SK-N-SH treated with all-trans-retinoic acid at 6 μM for 48 hours (cell line): ENCODE measurements at regions not wholly inside any gene's neighbourhood (a gene's known extent, or its start where the extent isn't known, plus 50 kb on each side); places are given as distances from the start of the nearest gene placed in this dataset.

Experiments used
- ATAC-seq: fragments of 200-7000 bp; cut with Tn5 transposase; 3 replicates; pipeline ENCODE4 v1.9.1; 2020; ENCODE audit warnings: mild to moderate bottlenecking, moderate library complexity
- ARNTL ChIP-seq: fragments of 450-650 bp; formaldehyde crosslinking; IDR thresholded peaks from 2 replicates; pipeline ENCODE4 v1.5.0; 2020; ENCODE audit warnings: low read depth, mild to moderate bottlenecking, moderate library complexity, borderline replicate concordance
- BACH2 ChIP-seq: fragments of 250-450 bp; sonication (Bioruptor Pico); IDR thresholded peaks from 2 replicates; pipeline ENCODE4 v1.9.0; 2021; ENCODE audit warnings: mild to moderate bottlenecking, borderline replicate concordance
- CREB5 ChIP-seq: fragments of 250-450 bp; sonication (Bioruptor Pico); IDR thresholded peaks from 2 replicates; pipeline ENCODE4 v1.5.1; 2020; ENCODE audit warnings: low read depth, mild to moderate bottlenecking, moderate library complexity
- CSDC2 ChIP-seq: fragments of 250-450 bp; sonication (Bioruptor Pico); IDR thresholded peaks from 2 replicates; pipeline ENCODE4 v1.5.0; 2020; ENCODE audit warnings: mild to moderate bottlenecking, moderate library complexity
- CSRNP3 ChIP-seq: fragments of 250-450 bp; sonication (Bioruptor Pico); IDR thresholded peaks from 2 replicates; pipeline ENCODE4 v1.5.1; 2021; ENCODE audit warnings: mild to moderate bottlenecking, moderate library complexity
- ESRRG ChIP-seq: fragments of 250-450 bp; sonication (Bioruptor Pico); IDR thresholded peaks from 2 replicates; pipeline ENCODE4 v1.6.1; 2021; ENCODE audit warnings: mild to moderate bottlenecking
- GLIS3 ChIP-seq: fragments of 250-450 bp; sonication (Bioruptor Pico); IDR thresholded peaks from 2 replicates; pipeline ENCODE4 v1.5.0; 2020; ENCODE audit warnings: mild to moderate bottlenecking, moderate library complexity
- ISL1 ChIP-seq: fragments of 250-450 bp; sonication (Bioruptor Pico); IDR thresholded peaks from 2 replicates; pipeline ENCODE4 v2.1.2; 2022; ENCODE audit warnings: mild to moderate bottlenecking, moderate library complexity
- OSR1 ChIP-seq: fragments of 250-450 bp; sonication (Bioruptor Pico); IDR thresholded peaks from 2 replicates; pipeline ENCODE4 v1.8.0; 2022; ENCODE audit warnings: moderate library complexity, mild to moderate bottlenecking, inconsistent platforms
- PATZ1 ChIP-seq: fragments of 250-450 bp; sonication (Bioruptor Pico); IDR thresholded peaks from 2 replicates; pipeline ENCODE4 v1.8.0; 2020; ENCODE audit warnings: mild to moderate bottlenecking, moderate library complexity, borderline replicate concordance
- POU6F1 ChIP-seq: fragments of 250-450 bp; sonication (Bioruptor Pico); IDR thresholded peaks from 2 replicates; pipeline ENCODE4 v1.8.0; 2021; ENCODE audit warnings: low read depth, mild to moderate bottlenecking, moderate library complexity, borderline replicate concordance
- PPARA ChIP-seq: fragments of 250-450 bp; sonication (Bioruptor Pico); IDR thresholded peaks from 2 replicates; pipeline ENCODE4 v1.5.0; 2020; ENCODE audit warnings: mild to moderate bottlenecking, borderline replicate concordance
- SNAI2 ChIP-seq: fragments of 250-450 bp; sonication (Bioruptor Pico); IDR thresholded peaks from 2 replicates; pipeline ENCODE4 v1.5.0; 2020; ENCODE audit warnings: mild to moderate bottlenecking, moderate library complexity
- TCF4 ChIP-seq: fragments of 250-450 bp; sonication (Bioruptor Pico); IDR thresholded peaks from 2 replicates; pipeline ENCODE4 v1.8.0; 2021; ENCODE audit warnings: mild to moderate bottlenecking, moderate library complexity, borderline replicate concordance
- TOX ChIP-seq: fragments of 250-450 bp; sonication (Bioruptor Pico); IDR thresholded peaks from 2 replicates; pipeline ENCODE4 v1.8.0; 2021; ENCODE audit warnings: mild to moderate bottlenecking, moderate library complexity, borderline replicate concordance
- TSHZ2 ChIP-seq: fragments of 250-450 bp; sonication (Bioruptor Pico); IDR thresholded peaks from 2 replicates; pipeline ENCODE4 v1.5.0; 2020; ENCODE audit warnings: mild to moderate bottlenecking, moderate library complexity
- ZFP3 ChIP-seq: fragments of 250-450 bp; sonication (Bioruptor Pico); IDR thresholded peaks from 2 replicates; pipeline ENCODE4 v1.5.0; 2020; ENCODE audit warnings: mild to moderate bottlenecking, moderate library complexity
- ZFP30 ChIP-seq: fragments of 450-650 bp; formaldehyde crosslinking; IDR thresholded peaks from 2 replicates; pipeline ENCODE4 v1.5.0; 2022; ENCODE audit warnings: mild to moderate bottlenecking, moderate library complexity
- ZNF565 ChIP-seq: fragments of 450-650 bp; formaldehyde crosslinking; conservative IDR thresholded peaks from 2 replicates; pipeline ENCODE4 v1.5.0; 2020; ENCODE audit warnings: low read depth, mild to moderate bottlenecking, moderate library complexity
- ZNF8 ChIP-seq: fragments of 450-650 bp; formaldehyde crosslinking; IDR thresholded peaks from 2 replicates; pipeline ENCODE4 v1.5.0; 2020; ENCODE audit warnings: mild to moderate bottlenecking, moderate library complexity

GRCh38 chr10:28137907-28138880 lies 139.3 kb upstream of the ODAD2 start:
- TF ChIP-seq PPARA = no peak
- no peak for TF ChIP-seq ARNTL (CRISPR knock-in tag)
- no peak for TF ChIP-seq PATZ1 (CRISPR knock-in tag)
- TF ChIP-seq BACH2 (CRISPR knock-in tag) = no peak
- no peak for TF ChIP-seq TCF4
- no peak for TF ChIP-seq ISL1
- no peak for TF ChIP-seq POU6F1 (CRISPR knock-in tag)
- TF ChIP-seq CSDC2 (CRISPR knock-in tag) = no peak
- TF ChIP-seq SNAI2 (CRISPR knock-in tag) = no peak
- no peak for TF ChIP-seq ESRRG
- no peak for TF ChIP-seq TSHZ2
- TF ChIP-seq ZNF565 (CRISPR knock-in tag) = no peak
- TF ChIP-seq CREB5 (CRISPR knock-in tag) = no peak
- TF ChIP-seq ZFP3 (CRISPR knock-in tag) = no peak
- no peak for TF ChIP-seq GLIS3 (CRISPR knock-in tag)
- TF ChIP-seq, all 23 proteins: peak for 0
- no peak for ATAC-seq

- no peak for ATAC-seq
- TF ChIP-seq OSR1 (CRISPR knock-in tag) (no peak), ZFP30 (CRISPR knock-in tag) (no peak), CSRNP3 (CRISPR knock-in tag) (no peak), CREB5 (CRISPR knock-in tag) (no peak), PPARA (no peak)
Observed at GRCh38 chr10:28135258-28135657, 136.4 kb upstream of the ODAD2 start.

GRCh38 chr10:28130267-28130666 lies 131.4 kb upstream of the ODAD2 start:
- TF ChIP-seq SNAI2 (CRISPR knock-in tag) = no peak
- TF ChIP-seq TOX (CRISPR knock-in tag) = no peak
- TF ChIP-seq ESRRG = no peak
- no peak for TF ChIP-seq ISL1
- no peak for TF ChIP-seq ZNF8
- TF ChIP-seq GLIS3 (CRISPR knock-in tag) = no peak
- TF ChIP-seq OSR1 (CRISPR knock-in tag) = no peak
- TF ChIP-seq TCF4 = no peak
- no peak for TF ChIP-seq CSRNP3 (CRISPR knock-in tag)
- no peak for ATAC-seq
